CD4-positive, alpha-beta T cell treated with Interleukin-10 for 1 hour (primary cell): ENCODE measurements at regions not wholly inside any gene's neighbourhood (a gene's known extent, or its start where the extent isn't known, plus 50 kb on each side); places are given as distances from the start of the nearest gene placed in this dataset.
"Not testable (repeated sequence)": the region's sequence is repeated elsewhere in the genome, so short reads cannot be mapped to it uniquely, and the experiment has no call there.

Experiments used
- DNase-seq: peaks from one replicate; pipeline ENCODE4 v3.0.0-alpha.2; 2020

GRCh38 chr18:60319129-60319528 is 53.4 kb downstream of the MC4R start:
- no peak for DNase-seq

GRCh38 chr18:60311676-60312360 is 60.8 kb downstream of the MC4R start:
- no peak for DNase-seq

- DNase-seq, result no peak
Measured at GRCh38 chr18:60295674-60296073, 76.9 kb downstream of the MC4R start.

- no peak for DNase-seq
Measured at GRCh38 chr18:60292186-60292585, 80.4 kb downstream of the MC4R start.

GRCh38 chr18:60279391-60279790 is 93.2 kb downstream of the MC4R start:
- DNase-seq, result no peak

GRCh38 chr18:60277855-60278480 is 94.6 kb downstream of the MC4R start:
- DNase-seq, result no peak

- DNase-seq, result no peak
Measured at GRCh38 chr18:60267391-60268058, 105.0 kb downstream of the MC4R start.

- DNase-seq, result no peak
Measured at GRCh38 chr18:60266558-60266957, 106.0 kb downstream of the MC4R start.

GRCh38 chr18:60259052-60259681 is 113.4 kb downstream of the MC4R start:
- DNase-seq, result no peak

GRCh38 chr18:60249388-60249787 is 123.2 kb downstream of the MC4R start:
- no peak for DNase-seq

- DNase-seq, result no peak
Measured at GRCh38 chr18:60248336-60249330, 123.9 kb downstream of the MC4R start.

GRCh38 chr18:60247103-60247502 is 125.5 kb downstream of the MC4R start:
- DNase-seq, result no peak

GRCh38 chr18:60246606-60247005 is 126.0 kb downstream of the MC4R start:
- no peak for DNase-seq

GRCh38 chr18:60245096-60245495 is 127.5 kb downstream of the MC4R start:
- no peak for DNase-seq

- DNase-seq, result not testable (repeated sequence)
Measured at GRCh38 chr18:60239024-60239710, 133.4 kb downstream of the MC4R start.

- no peak for DNase-seq
Measured at GRCh38 chr18:60235164-60235563, 137.4 kb downstream of the MC4R start.

- DNase-seq, result no peak
Measured at GRCh38 chr18:60232541-60232940, 140.0 kb downstream of the MC4R start.

GRCh38 chr18:60228609-60229595 is 143.7 kb downstream of the MC4R start:
- DNase-seq, result no peak

GRCh38 chr18:60215432-60215831 is 157.1 kb downstream of the MC4R start:
- no peak for DNase-seq

GRCh38 chr18:60209042-60209441 is 163.5 kb downstream of the MC4R start:
- no peak for DNase-seq

- no peak for DNase-seq
Measured at GRCh38 chr18:60202708-60203107, 169.9 kb downstream of the MC4R start.
